Fibroblast of lung (primary cell): ENCODE measurements at regions not wholly inside any gene's neighbourhood (a gene's known extent, or its start where the extent isn't known, plus 50 kb on each side); places are given as distances from the start of the nearest gene placed in this dataset.
A peak's percentile ranks its signal among the peaks of the same experiment; 100 is the strongest.

Experiments
- DNase-seq, 2 donors: peaks; one replicate each; pipeline versions ENCODE4 v3.0.0 to v3.0.0-alpha.2; 2010; ENCODE audit warnings: low read depth in 2 of 2
- H2AFZ ChIP-seq: 2 replicates; pipeline ENCODE4 v1.5.1; 2012; ENCODE audit warnings: low read length, control low read depth, inconsistent platforms
- H3K27ac ChIP-seq: 2 replicates; pipeline ENCODE4 v1.5.1; 2011; ENCODE audit warnings: low read length, control low read depth; ENCODE audit not compliant: insufficient read depth
- H3K27me3 ChIP-seq: 2 replicates; pipeline ENCODE4 v1.5.1; 2011; ENCODE audit warnings: mild to moderate bottlenecking, low read length; ENCODE audit not compliant: control insufficient read depth, insufficient read depth
- H3K36me3 ChIP-seq: 2 replicates; pipeline ENCODE4 v1.5.1; 2011; ENCODE audit warnings: low read length; ENCODE audit not compliant: control insufficient read depth, insufficient read depth
- H3K4me1 ChIP-seq: 2 replicates; pipeline ENCODE4 v1.5.1; 2011; ENCODE audit warnings: low read length; ENCODE audit not compliant: control insufficient read depth, insufficient read depth; ENCODE audit errors: extremely low read depth
- H3K4me2 ChIP-seq: 2 replicates; pipeline ENCODE4 v1.5.1; 2011; ENCODE audit warnings: low read length, control low read depth; ENCODE audit not compliant: insufficient read depth; ENCODE audit errors: extremely low read depth
- H3K4me3 ChIP-seq, 4 experiments: fragments of 200-600 bp in 1 of 4; sonication (generic) in 1 of 4; replicated peaks in 1 of 4; 2 replicates each; pipeline ENCODE4 v1.5.1; 2011 to 2016; ENCODE audit warnings: low read length in 4 of 4, low read depth in 3 of 4, mild to moderate bottlenecking in 3 of 4, control low read depth in 2 of 4, inconsistent platforms in 1 of 4, mixed read lengths in 1 of 4; ENCODE audit not compliant: insufficient read depth in 1 of 4; ENCODE audit errors: control extremely low read depth in 1 of 4
- H3K79me2 ChIP-seq: 2 replicates; pipeline ENCODE4 v1.5.1; 2012; ENCODE audit warnings: mild to moderate bottlenecking, low read length, inconsistent platforms; ENCODE audit not compliant: control insufficient read depth, insufficient read depth
- H3K9ac ChIP-seq: 2 replicates; pipeline ENCODE4 v1.5.1; 2011; ENCODE audit warnings: mild to moderate bottlenecking, low read length, control low read depth; ENCODE audit not compliant: insufficient read depth
- H3K9me3 ChIP-seq: 2 replicates; pipeline ENCODE4 v1.5.1; 2012; ENCODE audit warnings: low read depth, low read length; ENCODE audit not compliant: control insufficient read depth, insufficient read depth
- H4K20me1 ChIP-seq: 2 replicates; pipeline ENCODE4 v1.5.1; 2011; ENCODE audit warnings: low read length; ENCODE audit not compliant: control insufficient read depth, insufficient read depth; ENCODE audit errors: extremely low read depth
- CTCF ChIP-seq, 2 donors: IDR thresholded peaks in 1 of 2; conservative IDR thresholded peaks in 1 of 2; 1 replicate in 1 of 2; 2 replicates in 1 of 2; pipeline ENCODE4 v1.5.1; 2011 to 2012; ENCODE audit warnings: low read length in 2 of 2, control low read depth in 1 of 2, inconsistent platforms in 1 of 2, low read depth in 1 of 2, mild to moderate bottlenecking in 1 of 2
- EZH2 ChIP-seq: IDR thresholded peaks from 2 replicates; pipeline ENCODE4 v1.5.1; 2012; ENCODE audit warnings: low read length, control low read depth, mild to moderate bottlenecking; ENCODE audit errors: missing control alignments

DNA sequence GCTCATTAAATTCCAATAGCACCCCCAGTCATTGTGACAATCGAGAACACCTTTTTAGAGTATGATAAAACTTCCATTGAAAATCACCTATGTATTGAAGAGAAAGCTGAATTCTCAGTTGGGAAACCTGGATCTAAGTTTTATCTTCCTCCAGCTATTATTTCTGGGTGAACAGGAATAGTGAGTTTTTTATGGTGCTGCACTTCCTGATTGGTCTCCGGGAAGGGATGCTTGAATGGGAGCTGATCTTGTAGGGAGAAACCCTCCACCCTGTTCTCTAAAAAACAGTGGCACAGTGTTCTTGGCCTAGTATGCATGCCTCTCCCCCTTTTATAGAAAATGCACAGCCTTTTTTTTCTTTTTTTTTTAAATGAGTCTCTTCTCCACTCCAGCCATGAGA is 112.2 kb downstream of the ACTBL2 start:
- Histone ChIP-seq H3K9ac (no peak overlapping the region), H2AFZ (no peak overlapping the region), H3K79me2 (no peaks in the 10 kb centered on the region), H3K27ac (no peak overlapping the region), H3K27me3 (no peaks in the 10 kb centered on the region), H3K4me3 (no peak overlapping the region), H4K20me1 (no peaks in the 10 kb centered on the region), H3K9me3 (no peaks in the 10 kb centered on the region), H3K4me1 (peaks cover 8% of the 10 kb centered on the region), H3K36me3 (no peaks in the 10 kb centered on the region), H3K4me2 (no peak overlapping the region)
- DNase-seq: no peak
- TF ChIP-seq EZH2: no peak
- no peak for TF ChIP-seq CTCF (conservative IDR thresholded peaks at IDR 0.05 in 1 of 2, IDR thresholded peaks at IDR 0.05 in 1 of 2; ENCODE audit: low read depth in 1 of 2, low read length in 2 of 2)

DNA sequence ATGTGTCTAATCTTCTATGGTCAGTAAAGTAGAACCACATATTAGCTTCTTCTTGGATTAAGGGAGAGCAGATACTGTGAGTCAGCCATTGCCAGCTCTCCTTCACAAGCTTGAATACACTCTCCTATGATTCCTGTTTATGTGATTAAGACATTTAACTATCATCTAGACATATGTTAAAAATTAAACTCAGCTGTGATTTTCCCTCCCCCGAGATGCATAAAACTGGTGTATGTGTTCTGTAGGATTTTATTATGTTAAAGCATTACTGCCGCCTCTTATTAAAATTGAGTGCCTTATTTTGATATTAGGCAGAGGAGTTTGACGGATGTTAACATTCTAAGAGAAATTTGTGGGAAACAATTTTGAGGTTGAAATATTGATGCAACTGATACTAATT is 114.6 kb downstream of the ACTBL2 start:
- Histone ChIP-seq H3K9me3 (no peaks in the 10 kb centered on the region), H2AFZ (no peak overlapping the region), H3K4me2 (peak overlapping the region; percentile 32), H3K79me2 (no peaks in the 10 kb centered on the region), H3K27me3 (no peaks in the 10 kb centered on the region), H3K4me1 (peaks cover 8% of the 10 kb centered on the region), H3K27ac (no peak overlapping the region), H3K36me3 (no peaks in the 10 kb centered on the region), H3K4me3 (no peak overlapping the region), H3K9ac (no peak overlapping the region), H4K20me1 (no peaks in the 10 kb centered on the region)
- DNase-seq: peak in 1 of 2 donors; percentile 25
- TF ChIP-seq CTCF (conservative IDR thresholded peaks at IDR 0.05 in 1 of 2, IDR thresholded peaks at IDR 0.05 in 1 of 2; ENCODE audit: low read depth in 1 of 2, low read length in 2 of 2) (no peak), EZH2 (no peak)

DNA sequence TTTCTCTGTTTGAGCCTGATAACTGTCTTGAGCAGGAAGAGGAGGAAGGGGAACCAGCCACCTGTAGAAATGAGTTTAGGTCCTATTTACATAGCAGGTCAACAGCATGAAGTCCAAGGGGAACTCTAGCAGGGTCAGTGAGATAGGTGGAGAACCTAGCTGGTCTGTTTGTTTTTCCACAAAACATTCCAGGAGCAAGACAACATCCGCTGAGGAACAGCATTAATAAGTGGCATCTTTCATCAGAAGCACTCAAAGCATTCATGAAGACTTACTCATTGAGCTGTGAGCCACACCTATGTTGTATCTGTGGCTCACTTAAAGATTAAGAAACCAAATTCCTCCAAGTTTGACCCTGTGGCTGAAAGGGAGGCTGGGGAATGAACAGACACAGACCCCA is 115.9 kb downstream of the ACTBL2 start:
- H3K36me3 ChIP-seq: no peaks in the 10 kb centered on the region
- no peak overlapping the region for H3K4me3 ChIP-seq
- H3K27ac ChIP-seq: no peak overlapping the region
- H3K4me2 ChIP-seq: no peak overlapping the region
- no peaks in the 10 kb centered on the region for H3K79me2 ChIP-seq
- H4K20me1 ChIP-seq: no peaks in the 10 kb centered on the region
- TF ChIP-seq CTCF (conservative IDR thresholded peaks at IDR 0.05 in 1 of 2, IDR thresholded peaks at IDR 0.05 in 1 of 2; ENCODE audit: low read depth in 1 of 2, low read length in 2 of 2) (no peak), EZH2 (no peak)
- H3K4me1 ChIP-seq: peaks cover 8% of the 10 kb centered on the region
- no peaks in the 10 kb centered on the region for H3K9me3 ChIP-seq
- H3K27me3 ChIP-seq: no peaks in the 10 kb centered on the region
- peak in 1 of 2 donors; percentile 72 for DNase-seq
- H2AFZ ChIP-seq: no peak overlapping the region
- H3K9ac ChIP-seq: no peak overlapping the region
